K562 (cell line): ENCODE measurements at regions not wholly inside any gene's neighbourhood (a gene's known extent, or its start where the extent isn't known, plus 50 kb on each side); places are given as distances from the start of the nearest gene placed in this dataset.

Experiments used
- ARID1B ChIP-seq: fragments of 450-650 bp; IDR thresholded peaks from 2 replicates; pipeline ENCODE4 v1.6.1; 2016; ENCODE audit warnings: antibody characterized with exemption, mild to moderate bottlenecking, inconsistent platforms
- ATF7 ChIP-seq: fragments of 450-650 bp; IDR thresholded peaks from 2 replicates; pipeline ENCODE4 v1.7.1; 2014; ENCODE audit warnings: mild to moderate bottlenecking, moderate library complexity
- CBFA2T3 ChIP-seq: fragments of 450-650 bp; IDR thresholded peaks from 2 replicates; pipeline ENCODE4 v1.6.1; 2017
- CC2D1A ChIP-seq: fragments of 450-650 bp; IDR thresholded peaks from 2 replicates; pipeline ENCODE4 v1.6.1; 2017; ENCODE audit warnings: mild to moderate bottlenecking
- CEBPB ChIP-seq: fragments of 450-650 bp; IDR thresholded peaks from 2 replicates; pipeline ENCODE4 v1.6.1; 2016; ENCODE audit warnings: missing genetic modification characterization, missing compliant biosample characterization
- CEBPG ChIP-seq, 3 experiments: fragments of 200-800 bp in 1 of 3; sonication (Bioruptor generic) in 1 of 3; sonication (generic) in 1 of 3; formaldehyde crosslinking in 1 of 3; IDR thresholded peaks in 2 of 3; conservative IDR thresholded peaks in 1 of 3; 2 replicates each; pipeline versions ENCODE4 v1.6.1 to v1.8.0; 2016 to 2022; ENCODE audit warnings: missing compliant biosample characterization in 2 of 3, missing genetic modification characterization in 2 of 3, mild to moderate bottlenecking in 1 of 3, missing genetic modification reagents in 1 of 3
- CREB1 ChIP-seq, 2 experiments: sonication (generic) in 1 of 2; formaldehyde crosslinking in 1 of 2; IDR thresholded peaks; 2 replicates each; pipeline versions ENCODE4 v1.6.1 to v1.8.0; 2012 to 2022; ENCODE audit warnings: inconsistent platforms in 1 of 2, mild to moderate bottlenecking in 1 of 2, missing genetic modification reagents in 1 of 2, moderate library complexity in 1 of 2
- CREM ChIP-seq: IDR thresholded peaks from 2 replicates; pipeline ENCODE4 v1.6.1; 2014; ENCODE audit warnings: antibody characterized with exemption, low read depth
- CXXC5 ChIP-seq: fragments of 250-450 bp; sonication (Bioruptor Pico); IDR thresholded peaks from 2 replicates; pipeline ENCODE4 v1.8.0; 2022; ENCODE audit warnings: inconsistent platforms, mild to moderate bottlenecking, moderate library complexity
- DPF2 ChIP-seq: fragments of 450-650 bp; IDR thresholded peaks from 2 replicates; pipeline ENCODE4 v1.6.1; 2016
- EP300 ChIP-seq: IDR thresholded peaks from 2 replicates; pipeline ENCODE4 v1.6.1; 2012; ENCODE audit warnings: low read length, improper control_type of control experiment
- GABPA ChIP-seq: fragments of 200-800 bp; sonication (Bioruptor generic); conservative IDR thresholded peaks from 2 replicates; pipeline ENCODE4 v1.6.1; 2016; ENCODE audit warnings: low read depth, missing genetic modification characterization, missing compliant biosample characterization
- GABPB1 ChIP-seq: sonication (generic); formaldehyde crosslinking; IDR thresholded peaks from 2 replicates; pipeline ENCODE4 v1.8.0; 2022; ENCODE audit warnings: mild to moderate bottlenecking, missing genetic modification reagents
- GATAD2A ChIP-seq: fragments of 450-650 bp; IDR thresholded peaks from 2 replicates; pipeline ENCODE4 v1.6.1; 2017
- GTF2B ChIP-seq: IDR thresholded peaks from 2 replicates; pipeline ENCODE4 v1.6.1; 2011; ENCODE audit not compliant: insufficient read length; ENCODE audit errors: extremely low read depth
- KDM5B ChIP-seq: fragments of 200-600 bp; sonication (generic); IDR thresholded peaks from 2 replicates; pipeline ENCODE4 v1.6.1; 2012; ENCODE audit warnings: low read depth, mild to moderate bottlenecking, moderate library complexity, low read length, control low read depth, inconsistent platforms; ENCODE audit not compliant: insufficient replicate concordance
- MEIS2 ChIP-seq: fragments of 450-650 bp; IDR thresholded peaks from 2 replicates; pipeline ENCODE4 v1.6.1; 2014; ENCODE audit warnings: mild to moderate bottlenecking; ENCODE audit not compliant: partially characterized antibody
- MLLT1 ChIP-seq, 2 experiments: fragments of 450-650 bp; IDR thresholded peaks; 2 replicates each; pipeline ENCODE4 v1.6.1; 2016
- MYC ChIP-seq, 2 experiments: fragments of 250-450 bp in 1 of 2; sonication (Bioruptor Pico) in 1 of 2; IDR thresholded peaks; 2 replicates each; pipeline versions ENCODE4 v1.5.1 to v1.6.1; 2012 to 2021; ENCODE audit warnings: low read depth in 2 of 2, borderline replicate concordance in 1 of 2, improper control_type of control experiment in 1 of 2, low read length in 1 of 2, mild to moderate bottlenecking in 1 of 2, moderate library complexity in 1 of 2
- PHB2 ChIP-seq: fragments of 450-650 bp; IDR thresholded peaks from 2 replicates; pipeline ENCODE4 v1.6.1; 2017; ENCODE audit warnings: low read depth
- SMARCA4 ChIP-seq: fragments of 450-650 bp; IDR thresholded peaks from 2 replicates; pipeline ENCODE4 v1.6.1; 2016
- TCF3 ChIP-seq: sonication (generic); formaldehyde crosslinking; IDR thresholded peaks from 2 replicates; pipeline ENCODE4 v1.4.0; 2020; ENCODE audit warnings: mild to moderate bottlenecking, missing genetic modification reagents
- TCF7L2 ChIP-seq: fragments of 150-350 bp; IDR thresholded peaks from 2 replicates; pipeline ENCODE4 v1.6.1; 2016; ENCODE audit warnings: low read depth, mild to moderate bottlenecking, low read length, moderate library complexity
- TEAD1 ChIP-seq, 2 experiments: fragments of 450-650 bp in 1 of 2; sonication (generic) in 1 of 2; formaldehyde crosslinking; IDR thresholded peaks; 2 replicates each; pipeline versions ENCODE4 v1.4.0 to v1.8.0; 2020 to 2022; ENCODE audit warnings: mild to moderate bottlenecking in 2 of 2, missing genetic modification reagents in 1 of 2
- TEAD4 ChIP-seq, 2 experiments: sonication (generic) in 1 of 2; formaldehyde crosslinking in 1 of 2; IDR thresholded peaks; 2 replicates each; pipeline versions ENCODE4 v1.6.1 to v1.8.0; 2012 to 2022; ENCODE audit warnings: borderline replicate concordance in 1 of 2, inconsistent platforms in 1 of 2, low read length in 1 of 2, mild to moderate bottlenecking in 1 of 2, missing genetic modification reagents in 1 of 2
- ZNF444 ChIP-seq: fragments of 250-450 bp; sonication (Bioruptor Pico); IDR thresholded peaks from 2 replicates; pipeline ENCODE4 v1.4.0; 2020; ENCODE audit warnings: mild to moderate bottlenecking, moderate library complexity
- ZNF512 ChIP-seq: IDR thresholded peaks from 2 replicates; pipeline ENCODE4 v1.6.1; 2016; ENCODE audit warnings: missing genetic modification characterization, missing compliant biosample characterization

GRCh38 chr2:12493031-12493513 is 223.7 kb upstream of the TRIB2 start (continued):
- TF ChIP-seq MLLT1 (IDR thresholded peaks at IDR 0.05) = 0 out of 4 replicates have a peak, but pooled peaks of 1 of the 2 experiments have one; percentile 24
- TF ChIP-seq MEIS2 = peak; percentile 70
- peak; percentile 71 for TF ChIP-seq TEAD4 (IDR thresholded peaks at IDR 0.05; ENCODE audit: low read length)
- TF ChIP-seq TEAD4 (CRISPR knock-in tag; IDR thresholded peaks at IDR 0.05; ENCODE audit: borderline replicate concordance) = no peak
- TF ChIP-seq SMARCA4 = peak; percentile 80
- no peak for TF ChIP-seq CREB1 (IDR thresholded peaks at IDR 0.05)
- peak; percentile 35; the same call in 1 of the 2 replicates for TF ChIP-seq CREB1 (CRISPR knock-in tag; IDR thresholded peaks at IDR 0.05)
- peak; percentile 19; the same call in 1 of the 2 replicates for TF ChIP-seq GABPB1 (CRISPR knock-in tag)
- peak; percentile 62 for TF ChIP-seq CEBPB (tag)
- TF ChIP-seq CC2D1A = peak; percentile 48
- TF ChIP-seq TEAD1 (CRISPR knock-in tag; IDR thresholded peaks at IDR 0.05) = peak in 1 of 2 experiments; percentile 77; a peak in 2 of 4 replicates
- no peak for TF ChIP-seq PHB2
- no peak for TF ChIP-seq CEBPG (CRISPR knock-in tag; IDR thresholded peaks at IDR 0.05)
- TF ChIP-seq CEBPG (tag; conservative IDR thresholded peaks at IDR 0.05 in 1 of 2, IDR thresholded peaks at IDR 0.05 in 1 of 2) = 0 out of 4 replicates have a peak, but pooled peaks of 1 of the 2 experiments have one; percentile 22
- no peak for TF ChIP-seq ZNF444 (CRISPR knock-in tag)
- TF ChIP-seq ZNF512 (tag) = no peak
- no peak for TF ChIP-seq GATAD2A
- TF ChIP-seq CXXC5 (CRISPR knock-in tag) = peak; percentile 43; the same call in 1 of the 2 replicates
- TF ChIP-seq GABPA (tag) = peak; percentile 42
- TF ChIP-seq CREM = peak; percentile 57
- 0 out of 2 replicates have a peak, but pooled peaks have one; percentile 24 for TF ChIP-seq EP300
- peak; percentile 44; the same call in 1 of the 2 replicates for TF ChIP-seq MYC (IDR thresholded peaks at IDR 0.05; ENCODE audit: low read depth, low read length)
- TF ChIP-seq MYC (CRISPR knock-in tag; IDR thresholded peaks at IDR 0.05; ENCODE audit: borderline replicate concordance, low read depth) = no peak
- peak; percentile 57 for TF ChIP-seq ATF7
- no peak for TF ChIP-seq GTF2B
- TF ChIP-seq TCF7L2 = no peak
- peak; percentile 75; the same call in 1 of the 2 replicates for TF ChIP-seq ARID1B
- TF ChIP-seq TCF3 (CRISPR knock-in tag) = peak; percentile 44
- TF ChIP-seq KDM5B = peak; percentile 57
- TF ChIP-seq DPF2 = peak; percentile 85
- peak; percentile 76 for TF ChIP-seq CBFA2T3
